HG02588 (cell line): ENCODE measurements at regions not wholly inside any gene's neighbourhood (a gene's known extent, or its start where the extent isn't known, plus 50 kb on each side); places are given as distances from the start of the nearest gene placed in this dataset.

Experiments
- ATAC-seq: cut with Tn5 transposase; IDR thresholded peaks from one replicate; pipeline ENCODE4 v1.9.1; 2021; ENCODE audit warnings: mild to moderate bottlenecking, moderate library complexity; ENCODE audit not compliant: unreplicated experiment

GRCh38 chr14:26925876-26926584, 328.2 kb upstream of the NOVA1 start:
- ATAC-seq, result no peak

GRCh38 chr14:26926585-26926984, 328.8 kb upstream of the NOVA1 start:
- no peak for ATAC-seq

GRCh38 chr14:26928019-26928418, 330.2 kb upstream of the NOVA1 start:
- ATAC-seq, result no peak

GRCh38 chr14:26929361-26929760, 331.5 kb upstream of the NOVA1 start:
- ATAC-seq, result no peak

- ATAC-seq, result no peak
Observed at GRCh38 chr14:26930576-26930975, 332.7 kb upstream of the NOVA1 start.

- ATAC-seq, result no peak
Observed at GRCh38 chr14:26932606-26933005, 334.8 kb upstream of the NOVA1 start.

- ATAC-seq, result no peak
Observed at GRCh38 chr14:26933431-26933830, 335.6 kb upstream of the NOVA1 start.

GRCh38 chr14:26934151-26934550, 336.3 kb upstream of the NOVA1 start:
- no peak for ATAC-seq

- no peak for ATAC-seq
Observed at GRCh38 chr14:26935733-26936132, 337.9 kb upstream of the NOVA1 start.

GRCh38 chr14:26938054-26938453, 340.2 kb upstream of the NOVA1 start:
- no peak for ATAC-seq

- ATAC-seq, result no peak
Observed at GRCh38 chr14:26939755-26940154, 341.9 kb upstream of the NOVA1 start.

- no peak for ATAC-seq
Observed at GRCh38 chr14:26941521-26941920, 343.7 kb upstream of the NOVA1 start.

GRCh38 chr14:26947265-26947664, 349.4 kb upstream of the NOVA1 start:
- no peak for ATAC-seq

GRCh38 chr14:26959437-26959836, 361.6 kb upstream of the NOVA1 start:
- no peak for ATAC-seq

GRCh38 chr14:26959972-26960660, 362.3 kb upstream of the NOVA1 start:
- no peak for ATAC-seq

- ATAC-seq, result no peak
Observed at GRCh38 chr14:26963711-26964110, 365.9 kb upstream of the NOVA1 start.

GRCh38 chr14:26965490-26965889, 367.7 kb upstream of the NOVA1 start:
- no peak for ATAC-seq

GRCh38 chr14:26966908-26967307, 369.1 kb upstream of the NOVA1 start:
- no peak for ATAC-seq

- no peak for ATAC-seq
Observed at GRCh38 chr14:26974965-26975364, 377.1 kb upstream of the NOVA1 start.

GRCh38 chr14:26982071-26982470, 384.2 kb upstream of the NOVA1 start:
- no peak for ATAC-seq

- no peak for ATAC-seq
Observed at GRCh38 chr14:26984311-26985177, 386.7 kb upstream of the NOVA1 start.
